ENCODE measurements at regions not wholly inside any gene's neighbourhood (a gene's known extent, or its start where the extent isn't known, plus 50 kb on each side); places are given as distances from the start of the nearest gene placed in this dataset.

DNA sequence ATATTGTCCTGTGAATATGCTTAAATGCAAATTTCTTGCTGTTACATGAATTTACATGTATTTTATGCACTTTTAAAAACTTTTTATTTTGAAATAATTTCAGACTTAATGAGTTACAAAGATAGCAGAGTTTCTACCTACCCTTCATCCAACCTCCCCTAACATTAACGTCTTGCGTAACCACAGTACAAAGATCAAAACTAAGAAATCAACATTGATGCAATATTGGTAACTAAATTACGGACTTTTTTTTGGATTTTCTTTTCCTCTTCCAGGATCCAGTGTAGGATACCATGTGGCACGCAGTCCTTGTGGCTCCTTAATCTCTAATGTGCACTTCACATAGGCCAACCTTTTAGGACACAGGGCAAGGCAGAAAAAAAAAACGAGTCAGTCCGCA, 124.9 kb downstream of the ABCC12 start:
- no peaks in the 10 kb centered on the region for H3K4me1 ChIP-seq (ENCODE audit: control insufficient read depth, insufficient read depth, low read length)
- BruUV-seq (replicated peaks) = no TSS peak
- no peak for DNase-seq (ENCODE audit: low read depth, low spot score)
- POLR2A ChIA-PET = no interaction called here
- no peaks in the 10 kb centered on the region for H3K27me3 ChIP-seq (ENCODE audit: control insufficient read depth, insufficient read depth, low read length)
- no peak for ATAC-seq
- TF ChIP-seq POLR2AphosphoS5 (IDR thresholded peaks at IDR 0.05; ENCODE audit: low read depth, low read length) (no peak), TCF7L2 (IDR thresholded peaks at IDR 0.05; ENCODE audit: low read depth, low read length) (no peak), SIN3A (IDR thresholded peaks at IDR 0.05; ENCODE audit: borderline replicate concordance, insufficient read depth, low read depth, low read length) (no peak)
- TF ChIP-seq, protein P1, sequence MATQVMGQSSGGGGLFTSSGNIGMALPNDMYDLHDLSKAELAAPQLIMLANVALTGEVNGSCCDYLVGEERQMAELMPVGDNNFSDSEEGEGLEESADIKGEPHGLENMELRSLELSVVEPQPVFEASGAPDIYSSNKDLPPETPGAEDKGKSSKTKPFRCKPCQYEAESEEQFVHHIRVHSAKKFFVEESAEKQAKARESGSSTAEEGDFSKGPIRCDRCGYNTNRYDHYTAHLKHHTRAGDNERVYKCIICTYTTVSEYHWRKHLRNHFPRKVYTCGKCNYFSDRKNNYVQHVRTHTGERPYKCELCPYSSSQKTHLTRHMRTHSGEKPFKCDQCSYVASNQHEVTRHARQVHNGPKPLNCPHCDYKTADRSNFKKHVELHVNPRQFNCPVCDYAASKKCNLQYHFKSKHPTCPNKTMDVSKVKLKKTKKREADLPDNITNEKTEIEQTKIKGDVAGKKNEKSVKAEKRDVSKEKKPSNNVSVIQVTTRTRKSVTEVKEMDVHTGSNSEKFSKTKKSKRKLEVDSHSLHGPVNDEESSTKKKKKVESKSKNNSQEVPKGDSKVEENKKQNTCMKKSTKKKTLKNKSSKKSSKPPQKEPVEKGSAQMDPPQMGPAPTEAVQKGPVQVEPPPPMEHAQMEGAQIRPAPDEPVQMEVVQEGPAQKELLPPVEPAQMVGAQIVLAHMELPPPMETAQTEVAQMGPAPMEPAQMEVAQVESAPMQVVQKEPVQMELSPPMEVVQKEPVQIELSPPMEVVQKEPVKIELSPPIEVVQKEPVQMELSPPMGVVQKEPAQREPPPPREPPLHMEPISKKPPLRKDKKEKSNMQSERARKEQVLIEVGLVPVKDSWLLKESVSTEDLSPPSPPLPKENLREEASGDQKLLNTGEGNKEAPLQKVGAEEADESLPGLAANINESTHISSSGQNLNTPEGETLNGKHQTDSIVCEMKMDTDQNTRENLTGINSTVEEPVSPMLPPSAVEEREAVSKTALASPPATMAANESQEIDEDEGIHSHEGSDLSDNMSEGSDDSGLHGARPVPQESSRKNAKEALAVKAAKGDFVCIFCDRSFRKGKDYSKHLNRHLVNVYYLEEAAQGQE (IDR thresholded peaks at IDR 0.05; ENCODE audit: insufficient read depth in 1 of 2, low read depth in 2 of 2, low read length in 1 of 2) = no peak
- TF ChIP-seq, protein P2, sequence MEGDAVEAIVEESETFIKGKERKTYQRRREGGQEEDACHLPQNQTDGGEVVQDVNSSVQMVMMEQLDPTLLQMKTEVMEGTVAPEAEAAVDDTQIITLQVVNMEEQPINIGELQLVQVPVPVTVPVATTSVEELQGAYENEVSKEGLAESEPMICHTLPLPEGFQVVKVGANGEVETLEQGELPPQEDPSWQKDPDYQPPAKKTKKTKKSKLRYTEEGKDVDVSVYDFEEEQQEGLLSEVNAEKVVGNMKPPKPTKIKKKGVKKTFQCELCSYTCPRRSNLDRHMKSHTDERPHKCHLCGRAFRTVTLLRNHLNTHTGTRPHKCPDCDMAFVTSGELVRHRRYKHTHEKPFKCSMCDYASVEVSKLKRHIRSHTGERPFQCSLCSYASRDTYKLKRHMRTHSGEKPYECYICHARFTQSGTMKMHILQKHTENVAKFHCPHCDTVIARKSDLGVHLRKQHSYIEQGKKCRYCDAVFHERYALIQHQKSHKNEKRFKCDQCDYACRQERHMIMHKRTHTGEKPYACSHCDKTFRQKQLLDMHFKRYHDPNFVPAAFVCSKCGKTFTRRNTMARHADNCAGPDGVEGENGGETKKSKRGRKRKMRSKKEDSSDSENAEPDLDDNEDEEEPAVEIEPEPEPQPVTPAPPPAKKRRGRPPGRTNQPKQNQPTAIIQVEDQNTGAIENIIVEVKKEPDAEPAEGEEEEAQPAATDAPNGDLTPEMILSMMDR (IDR thresholded peaks at IDR 0.05) = no peak
- H3K36me3 ChIP-seq (ENCODE audit: control insufficient read depth, insufficient read depth, low read length) = no peaks in the 10 kb centered on the region
- H3K4me3 ChIP-seq (ENCODE audit: low read depth in 2 of 2, low read length in 2 of 2) = no peak overlapping the region
- CTCF ChIA-PET = interaction anchor here (0.5 kb wide), 1 partner anchor 136 kb away, joined by 3 read pairs; no protein-coding TSS in a partner anchor
- no peak overlapping the region for H3K27ac ChIP-seq (ENCODE audit: low read length)
- intact Hi-C loops (cut with micrococcal nuclease; ENCODE audit: unreplicated experiment) = no loop called here
- no peaks in the 10 kb centered on the region; the same call in 1 of the 2 replicates for H3K9me3 ChIP-seq (ENCODE audit: control insufficient read depth, insufficient read depth, low read depth, low read length)
- in situ Hi-C loops (cut with HindIII; ENCODE audit: low pct_unique_long_range_greater_than_20kb, low sequenced_read_pairs) = no loop called here

DNA sequence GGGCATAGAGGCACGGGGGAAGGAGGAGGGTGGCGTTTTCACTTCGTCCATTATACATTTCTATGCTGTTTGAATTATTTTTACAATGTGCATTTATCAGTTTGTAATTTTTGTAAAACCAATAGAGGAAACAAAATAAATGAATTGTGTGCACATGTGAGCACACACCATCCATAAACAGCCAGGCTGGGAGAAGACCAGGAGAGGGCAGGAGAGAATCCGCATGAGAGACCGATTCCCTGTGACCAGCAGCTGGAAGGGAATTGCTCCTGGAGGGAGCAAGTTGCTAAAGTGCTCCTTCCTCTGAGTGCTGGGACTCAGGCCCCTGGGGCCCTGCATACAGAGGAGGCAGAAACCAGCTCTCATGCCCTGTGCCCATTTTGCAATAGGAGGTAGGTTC, 126.0 kb downstream of the ABCC12 start:
- Histone ChIP-seq H3K27ac (ENCODE audit: low read length) (no peak overlapping the region), H3K4me3 (ENCODE audit: low read depth in 2 of 2, low read length in 2 of 2) (no peak overlapping the region), H3K4me1 (ENCODE audit: control insufficient read depth, insufficient read depth, low read length) (no peaks in the 10 kb centered on the region), H3K36me3 (ENCODE audit: control insufficient read depth, insufficient read depth, low read length) (no peaks in the 10 kb centered on the region), H3K27me3 (ENCODE audit: control insufficient read depth, insufficient read depth, low read length) (no peaks in the 10 kb centered on the region), H3K9me3 (ENCODE audit: control insufficient read depth, insufficient read depth, low read depth, low read length) (no peaks in the 10 kb centered on the region; the same call in 1 of the 2 replicates)
- in situ Hi-C loops (cut with HindIII; ENCODE audit: low pct_unique_long_range_greater_than_20kb, low sequenced_read_pairs) (no loop called here), intact Hi-C loops (cut with micrococcal nuclease; ENCODE audit: unreplicated experiment) (no loop called here)
- CTCF ChIA-PET = no interaction called here
- TF ChIP-seq, protein P2 (IDR thresholded peaks at IDR 0.05) = no peak
- TF ChIP-seq, protein P1 (IDR thresholded peaks at IDR 0.05; ENCODE audit: insufficient read depth in 1 of 2, low read depth in 2 of 2, low read length in 1 of 2) = no peak
- TF ChIP-seq TCF7L2 (IDR thresholded peaks at IDR 0.05; ENCODE audit: low read depth, low read length) (no peak), POLR2AphosphoS5 (IDR thresholded peaks at IDR 0.05; ENCODE audit: low read depth, low read length) (no peak), SIN3A (IDR thresholded peaks at IDR 0.05; ENCODE audit: borderline replicate concordance, insufficient read depth, low read depth, low read length) (no peak)
- ATAC-seq = no peak
- BruUV-seq (replicated peaks) = no TSS peak
- no peak for DNase-seq (ENCODE audit: low read depth, low spot score)
- POLR2A ChIA-PET = no interaction called here
